ENCODE measurements at regions not wholly inside any gene's neighbourhood (a gene's known extent, or its start where the extent isn't known, plus 50 kb on each side); places are given as distances from the start of the nearest gene placed in this dataset.

DNA sequence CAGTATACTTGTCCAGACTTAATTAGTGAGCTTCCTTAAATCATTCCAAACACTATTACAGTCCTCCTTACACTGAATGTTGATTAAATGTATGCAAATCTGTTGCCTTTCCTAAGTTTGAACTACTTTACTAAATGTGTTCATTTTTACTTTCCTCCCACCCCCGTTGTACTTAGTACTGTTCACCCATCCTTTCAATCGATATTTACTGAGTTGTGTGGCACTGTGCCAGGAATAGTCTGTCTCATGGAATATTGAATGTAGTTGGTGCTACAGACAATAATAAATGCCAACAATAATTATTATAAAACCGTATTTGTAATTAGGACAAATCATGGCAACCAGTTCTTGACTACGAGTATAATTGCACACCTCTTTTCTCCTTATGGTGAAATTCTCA lies 335.7 kb downstream of the GPR37 start:
- H3K27ac ChIP-seq (ENCODE audit: low read depth, low read length): no peak overlapping the region
- no peak overlapping the region for H2BK120ac ChIP-seq (replicated peaks; ENCODE audit: low read depth, low read length)
- no peak overlapping the region; the same call in 1 of the 2 replicates for H4K8ac ChIP-seq (ENCODE audit: extremely low read depth, insufficient read depth, low read length)
- no peaks in the 10 kb centered on the region for H3K79me2 ChIP-seq (ENCODE audit: control insufficient read depth in 1 of 2, insufficient read depth in 2 of 2, low read length in 2 of 2)
- H3K27me3 ChIP-seq (replicated peaks in 1 of 4; ENCODE audit: control insufficient read depth in 3 of 4, extremely low read depth in 1 of 4, insufficient read depth in 3 of 4, low read length in 3 of 4): no peaks in the 10 kb centered on the region
- DNase-seq (ENCODE audit: low read depth in 1 of 2, low spot score in 2 of 2): no peak
- H3K23ac ChIP-seq (ENCODE audit: insufficient read length): no peak overlapping the region
- H3K14ac ChIP-seq (ENCODE audit: insufficient read length): no peak overlapping the region
- H4K20me1 ChIP-seq (replicated peaks in 1 of 2; ENCODE audit: control insufficient read depth in 1 of 2, insufficient read depth in 2 of 2, low read length in 2 of 2): no peaks in the 10 kb centered on the region
- H3K36me3 ChIP-seq (ENCODE audit: control insufficient read depth in 2 of 4, insufficient read depth in 4 of 4, low read length in 3 of 4): no peaks in the 10 kb centered on the region
- POLR2A ChIA-PET (ENCODE audit: partially characterized antibody): no interaction called here
- no peak overlapping the region for H3K4me2 ChIP-seq (ENCODE audit: insufficient read depth in 1 of 2, low read depth in 2 of 2, low read length in 2 of 2)
- H3K18ac ChIP-seq (ENCODE audit: extremely low read depth, low read length): no peak overlapping the region
- no peak overlapping the region for H4K91ac ChIP-seq (replicated peaks; ENCODE audit: insufficient read length, low read length)
- no peak overlapping the region for H2BK20ac ChIP-seq (ENCODE audit: low read length)
- H3K9me3 ChIP-seq (ENCODE audit: insufficient read depth in 2 of 2, low read depth in 1 of 2, low read length in 1 of 2): no peaks in the 10 kb centered on the region
- 99% methylated on average over 4 of the region's 4 CpGs; no CpG with 5 or more reads in 1 of the 2 experiments for WGBS, 2 experiments (ENCODE audit: extremely low coverage in 1 of 2, insufficient coverage in 1 of 2, insufficient read length in 1 of 2, insufficient replicate concordance in 2 of 2, low coverage in 1 of 2, low lambda C conversion rate in 2 of 2, missing lambda C conversion rate in 1 of 2)
- H2BK15ac ChIP-seq (ENCODE audit: low read length): no peak overlapping the region
- H2AFZ ChIP-seq (ENCODE audit: low read length): no peak overlapping the region
- H3K4me3 ChIP-seq (ENCODE audit: extremely low read depth in 1 of 4, insufficient read depth in 2 of 4, low read depth in 3 of 4, low read length in 4 of 4): no peak overlapping the region
- no peak overlapping the region for H3K56ac ChIP-seq (replicated peaks; ENCODE audit: insufficient read length, low read depth, low read length)
- no peak overlapping the region for H2AK5ac ChIP-seq (ENCODE audit: low read depth, low read length)
- no peaks in the 10 kb centered on the region for H3K4me1 ChIP-seq (replicated peaks in 1 of 4; ENCODE audit: control insufficient read depth in 3 of 4, insufficient read depth in 4 of 4, low read length in 3 of 4)
- no peaks in the 10 kb centered on the region for H3K23me2 ChIP-seq (ENCODE audit: low read depth, low read length)
- no peak overlapping the region for H2BK12ac ChIP-seq (ENCODE audit: low read depth, low read length)
- FAIRE-seq: no peak
- H4K5ac ChIP-seq (ENCODE audit: insufficient read length, low read depth, low read length): no peak overlapping the region
- H3K4ac ChIP-seq (replicated peaks; ENCODE audit: insufficient read length, low read depth, low read length): no peak overlapping the region
- no peaks in the 10 kb centered on the region for H3K79me1 ChIP-seq (ENCODE audit: low read depth, low read length)
- H3K9ac ChIP-seq (replicated peaks in 1 of 4; ENCODE audit: extremely low read depth in 1 of 4, low read depth in 3 of 4, low read length in 3 of 4): no peak overlapping the region
- H2BK5ac ChIP-seq (ENCODE audit: low read depth, low read length): no peak overlapping the region
- CTCF ChIA-PET (ENCODE audit: partially characterized antibody): no interaction called here
- TF ChIP-seq ZNF274 (IDR thresholded peaks at IDR 0.05; ENCODE audit: borderline replicate concordance, extremely low read depth, low read length) (no peak), SP4 (IDR thresholded peaks at IDR 0.05; ENCODE audit: low read length) (no peak), SP2 (IDR thresholded peaks at IDR 0.05; ENCODE audit: low read length) (no peak), RFX5 (IDR thresholded peaks at IDR 0.05; ENCODE audit: borderline replicate concordance, low read depth, low read length) (no peak), ASH2L (IDR thresholded peaks at IDR 0.05; ENCODE audit: low read length) (no peak), EGR1 (IDR thresholded peaks at IDR 0.05; ENCODE audit: borderline replicate concordance, low read depth, low read length) (no peak), CBX8 (IDR thresholded peaks at IDR 0.05; ENCODE audit: borderline replicate concordance, low read depth, low read length) (no peak), RAD21 (IDR thresholded peaks at IDR 0.05 in 1 of 2, conservative IDR thresholded peaks at IDR 0.05 in 1 of 2; ENCODE audit: low read depth in 2 of 2, low read length in 2 of 2) (no peak), ATF3 (IDR thresholded peaks at IDR 0.05; ENCODE audit: insufficient read depth, low read depth, low read length) (no peak)
- TF ChIP-seq, protein P1, sequence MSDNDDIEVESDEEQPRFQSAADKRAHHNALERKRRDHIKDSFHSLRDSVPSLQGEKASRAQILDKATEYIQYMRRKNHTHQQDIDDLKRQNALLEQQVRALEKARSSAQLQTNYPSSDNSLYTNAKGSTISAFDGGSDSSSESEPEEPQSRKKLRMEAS (IDR thresholded peaks at IDR 0.05): no peak
- TF ChIP-seq, protein P2, sequence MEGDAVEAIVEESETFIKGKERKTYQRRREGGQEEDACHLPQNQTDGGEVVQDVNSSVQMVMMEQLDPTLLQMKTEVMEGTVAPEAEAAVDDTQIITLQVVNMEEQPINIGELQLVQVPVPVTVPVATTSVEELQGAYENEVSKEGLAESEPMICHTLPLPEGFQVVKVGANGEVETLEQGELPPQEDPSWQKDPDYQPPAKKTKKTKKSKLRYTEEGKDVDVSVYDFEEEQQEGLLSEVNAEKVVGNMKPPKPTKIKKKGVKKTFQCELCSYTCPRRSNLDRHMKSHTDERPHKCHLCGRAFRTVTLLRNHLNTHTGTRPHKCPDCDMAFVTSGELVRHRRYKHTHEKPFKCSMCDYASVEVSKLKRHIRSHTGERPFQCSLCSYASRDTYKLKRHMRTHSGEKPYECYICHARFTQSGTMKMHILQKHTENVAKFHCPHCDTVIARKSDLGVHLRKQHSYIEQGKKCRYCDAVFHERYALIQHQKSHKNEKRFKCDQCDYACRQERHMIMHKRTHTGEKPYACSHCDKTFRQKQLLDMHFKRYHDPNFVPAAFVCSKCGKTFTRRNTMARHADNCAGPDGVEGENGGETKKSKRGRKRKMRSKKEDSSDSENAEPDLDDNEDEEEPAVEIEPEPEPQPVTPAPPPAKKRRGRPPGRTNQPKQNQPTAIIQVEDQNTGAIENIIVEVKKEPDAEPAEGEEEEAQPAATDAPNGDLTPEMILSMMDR (IDR thresholded peaks at IDR 0.05; ENCODE audit: control extremely low read depth in 1 of 3, insufficient read depth in 1 of 3, low read depth in 1 of 3, low read length in 3 of 3): no peak
